ENCODE measurements at regions not wholly inside any gene's neighbourhood (a gene's known extent, or its start where the extent isn't known, plus 50 kb on each side); places are given as distances from the start of the nearest gene placed in this dataset.

DNA sequence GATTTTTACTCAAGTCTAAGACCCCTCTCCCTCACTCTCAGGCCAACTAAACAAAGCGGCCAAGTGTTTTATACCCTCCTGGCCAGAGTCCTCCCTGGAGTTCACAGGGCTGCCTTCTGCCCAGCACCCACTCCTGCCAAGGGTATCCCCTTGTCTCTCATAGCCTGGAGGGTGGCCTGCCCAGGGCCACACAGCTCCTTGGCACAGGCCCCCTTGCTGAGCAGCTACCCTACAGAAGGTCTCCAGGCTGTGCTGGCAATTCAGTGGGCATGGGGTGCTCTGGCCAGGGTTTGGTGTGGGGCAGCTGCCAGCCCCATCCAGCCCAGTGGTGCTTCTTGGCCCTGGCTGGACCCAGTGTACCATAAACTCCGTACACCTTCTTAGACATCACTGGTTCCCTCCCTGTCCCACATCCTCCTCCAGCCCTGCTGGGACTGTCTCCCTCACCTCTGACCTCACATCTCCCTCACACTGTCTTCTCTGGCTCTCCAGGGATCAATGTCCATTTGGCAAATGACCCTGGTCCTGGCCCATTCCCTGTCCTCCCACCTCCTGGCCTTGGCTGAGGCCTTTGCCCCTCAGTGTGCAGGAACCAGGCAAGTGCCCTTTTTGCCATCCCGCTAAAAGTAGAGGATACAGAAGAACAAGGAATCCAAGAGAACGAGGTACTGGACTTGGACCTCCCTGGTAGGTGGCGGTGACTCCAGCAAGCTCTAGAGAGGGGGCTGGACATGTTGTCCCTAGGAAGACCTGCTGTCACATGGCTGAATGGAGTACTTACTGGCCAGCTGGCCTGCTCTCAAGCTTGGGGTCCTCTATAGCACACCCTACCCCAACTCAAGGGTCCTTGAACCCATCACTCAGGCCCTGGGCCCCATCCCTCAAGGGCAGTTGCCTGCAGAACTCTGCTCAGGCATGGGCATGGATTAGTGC lies 50.0 kb upstream of the TRPM1 start:
- in situ Hi-C loops (cut with HindIII; ENCODE audit: low sequenced_read_pairs), result no loop called here

DNA sequence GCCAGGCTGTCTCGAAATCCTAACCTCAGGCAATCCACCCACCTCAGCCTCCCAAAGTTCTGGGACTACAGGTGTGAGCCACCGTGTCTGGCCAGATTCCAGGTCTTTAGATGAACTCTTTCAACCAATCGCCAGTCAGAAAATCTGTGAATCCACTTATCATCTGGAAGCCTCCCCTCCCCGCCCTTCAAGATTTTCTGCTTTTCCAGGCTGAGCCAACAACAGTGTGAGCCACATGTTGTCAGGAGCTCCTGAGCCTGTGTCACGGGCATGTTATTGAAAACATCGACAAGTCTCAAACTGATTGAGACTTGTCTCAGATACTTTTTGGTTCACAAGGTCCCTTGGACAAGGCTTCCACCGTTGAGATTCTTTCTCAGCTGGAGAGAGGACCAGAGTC lies 52.0 kb upstream of the TRPM1 start:
- in situ Hi-C loops (cut with HindIII; ENCODE audit: low sequenced_read_pairs), result no loop called here

DNA sequence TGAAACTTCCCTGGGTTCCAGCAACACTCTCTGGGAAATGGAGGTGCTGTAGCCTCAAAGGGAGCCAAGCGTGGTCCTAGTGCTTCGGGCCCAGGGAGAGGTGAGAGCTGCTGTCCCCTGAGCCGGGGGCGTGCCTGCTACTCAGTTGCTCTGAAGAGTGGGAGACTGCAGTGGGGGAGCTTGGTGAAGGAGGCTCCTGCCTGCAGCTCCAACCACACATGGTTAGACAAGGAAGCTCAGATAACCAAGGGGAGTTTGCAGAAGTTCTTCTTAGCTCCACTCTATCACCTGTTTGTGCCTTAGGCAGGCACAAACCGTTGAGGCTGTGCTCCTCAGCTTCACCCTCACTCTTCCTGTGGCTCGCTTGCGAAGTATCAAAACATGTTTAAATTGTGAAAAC lies 53.6 kb upstream of the TRPM1 start:
- in situ Hi-C loops (cut with HindIII; ENCODE audit: low sequenced_read_pairs), result no loop called here

DNA sequence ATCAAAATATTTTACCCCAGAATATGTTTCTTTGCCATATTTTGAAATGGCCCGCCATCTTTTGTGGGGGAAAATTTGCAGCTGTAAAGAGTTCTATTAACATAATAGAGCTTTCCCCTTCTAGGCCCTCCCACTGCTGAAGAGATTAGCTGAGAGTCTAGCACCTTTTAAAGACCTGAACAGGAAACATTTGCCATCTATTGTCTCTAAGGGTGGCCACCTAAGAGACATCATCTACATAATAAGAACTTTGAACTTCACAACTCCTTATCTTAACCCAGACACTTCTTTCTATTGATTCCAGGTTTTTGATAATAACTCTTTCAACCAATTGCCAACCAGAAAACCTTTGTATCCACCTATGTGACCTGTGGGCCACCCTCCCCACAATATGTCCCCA lies 54.7 kb upstream of the TRPM1 start:
- in situ Hi-C loops (cut with HindIII; ENCODE audit: low sequenced_read_pairs), result no loop called here

DNA sequence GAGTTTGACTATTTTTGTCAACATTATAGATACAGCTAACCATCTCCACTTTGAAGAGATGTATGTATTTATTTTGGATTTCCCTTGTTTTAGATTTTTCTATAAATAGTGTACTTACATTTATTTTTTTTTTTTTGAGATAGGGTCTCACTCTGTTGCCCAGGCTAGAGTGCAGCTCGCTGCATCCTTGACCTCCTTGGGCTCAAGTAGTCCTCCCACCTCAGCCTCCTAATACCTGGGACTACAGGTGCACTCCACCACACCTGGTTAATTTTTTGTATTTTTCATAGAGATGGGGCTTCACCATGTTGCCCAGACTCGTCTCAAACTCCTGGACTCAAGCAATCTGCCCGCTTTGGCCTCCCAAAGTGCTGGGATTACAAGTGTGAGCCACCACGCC lies 55.3 kb upstream of the TRPM1 start:
- in situ Hi-C loops (cut with HindIII; ENCODE audit: low sequenced_read_pairs), result no loop called here

DNA sequence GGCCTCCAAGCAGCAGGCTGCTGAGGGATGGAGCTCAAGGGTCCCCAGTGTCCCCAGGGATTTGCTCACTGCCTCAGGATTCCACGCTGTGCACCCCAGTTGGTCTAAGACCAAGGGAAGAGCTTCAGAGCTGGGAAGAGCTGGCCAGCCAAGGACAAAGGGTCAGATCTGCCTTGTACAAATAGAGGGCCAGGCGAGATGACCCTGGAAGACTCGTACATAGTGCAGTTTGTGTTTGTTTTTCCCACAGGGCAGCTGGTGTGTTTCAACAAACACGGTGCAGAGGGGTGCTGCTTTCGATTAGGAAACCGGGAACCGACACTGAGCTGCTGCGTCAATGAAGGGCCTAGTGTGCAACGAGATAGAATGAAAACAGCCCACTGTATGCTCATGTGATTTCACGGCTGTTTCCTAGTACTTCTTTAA lies 56.1 kb upstream of the TRPM1 start:
- in situ Hi-C loops (cut with HindIII; ENCODE audit: low sequenced_read_pairs), result no loop called here

DNA sequence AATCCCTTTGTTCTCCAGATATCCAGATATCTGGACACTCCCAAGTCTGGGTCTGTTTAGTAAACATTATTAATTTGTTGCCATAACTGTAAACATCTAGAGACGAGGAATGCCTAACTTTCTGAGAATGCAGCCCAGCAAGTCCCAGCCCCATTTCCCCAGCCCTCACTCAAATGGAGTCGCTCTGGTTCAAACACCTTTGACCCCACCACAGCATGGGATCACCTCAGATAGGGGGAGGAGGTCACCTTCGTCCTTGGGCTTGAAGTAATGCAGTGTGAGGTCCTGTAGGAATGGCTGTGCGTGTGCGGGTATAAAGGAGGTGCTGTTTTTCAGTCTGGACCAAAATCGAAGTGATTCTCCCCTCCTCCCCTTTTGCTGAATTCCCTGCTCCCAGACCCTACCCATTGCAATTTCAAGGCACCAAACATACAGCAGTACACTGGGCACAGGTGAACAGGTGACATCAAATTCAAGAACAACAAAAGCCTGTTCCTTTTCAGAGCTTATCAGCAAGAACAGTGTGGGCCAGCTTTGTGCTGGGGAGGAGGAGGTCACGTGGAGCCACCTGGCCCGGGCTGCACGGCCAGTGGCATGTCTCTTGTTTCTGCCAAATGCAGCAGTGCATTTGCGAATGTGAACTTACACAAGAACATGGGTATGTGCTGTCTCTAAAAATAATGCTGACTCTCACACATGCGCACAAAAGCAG lies 57.5 kb upstream of the TRPM1 start:
- in situ Hi-C loops (cut with HindIII; ENCODE audit: low sequenced_read_pairs), result no loop called here

DNA sequence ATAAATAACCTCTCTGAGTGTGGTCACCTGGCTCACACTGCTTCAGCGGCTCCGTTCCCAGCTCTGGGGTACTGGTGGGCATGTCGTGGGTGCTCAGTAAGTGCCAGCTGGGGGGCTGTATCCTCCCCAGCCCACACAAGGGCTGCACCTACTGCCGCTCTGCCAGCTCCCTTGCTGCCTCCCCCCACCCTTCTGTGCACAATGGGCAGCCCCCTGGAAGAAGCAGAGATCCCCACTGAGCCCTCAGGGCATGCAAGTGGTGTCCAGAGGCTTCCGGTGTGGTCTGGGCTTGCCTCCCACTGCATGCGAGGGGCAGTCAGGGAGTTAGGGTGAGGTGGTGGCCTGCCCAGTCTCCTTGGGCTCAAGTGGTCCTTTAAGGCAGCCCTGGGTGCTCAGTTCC lies 58.3 kb upstream of the TRPM1 start:
- in situ Hi-C loops (cut with HindIII; ENCODE audit: low sequenced_read_pairs), result no loop called here

DNA sequence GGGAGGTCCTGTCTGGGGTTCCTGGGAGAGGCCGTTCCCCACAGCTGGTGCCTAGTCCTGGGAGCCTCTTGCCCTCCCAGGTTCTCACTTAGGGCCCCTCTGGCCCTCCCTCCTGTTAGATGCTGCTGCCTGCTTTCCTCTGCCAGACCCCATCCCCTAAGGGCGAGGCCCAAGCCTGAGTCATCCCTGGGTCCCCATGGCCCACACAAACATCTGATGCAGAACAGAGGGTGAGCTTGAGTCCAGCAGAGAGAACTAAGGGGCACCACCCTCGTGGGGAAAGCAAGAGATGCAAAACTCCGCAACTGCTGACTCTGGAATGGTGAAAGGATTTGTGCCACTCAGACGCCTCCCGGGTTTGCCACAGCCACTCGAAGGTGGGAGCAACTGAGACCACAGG lies 58.8 kb upstream of the TRPM1 start:
- in situ Hi-C loops (cut with HindIII; ENCODE audit: low sequenced_read_pairs), result no loop called here

DNA sequence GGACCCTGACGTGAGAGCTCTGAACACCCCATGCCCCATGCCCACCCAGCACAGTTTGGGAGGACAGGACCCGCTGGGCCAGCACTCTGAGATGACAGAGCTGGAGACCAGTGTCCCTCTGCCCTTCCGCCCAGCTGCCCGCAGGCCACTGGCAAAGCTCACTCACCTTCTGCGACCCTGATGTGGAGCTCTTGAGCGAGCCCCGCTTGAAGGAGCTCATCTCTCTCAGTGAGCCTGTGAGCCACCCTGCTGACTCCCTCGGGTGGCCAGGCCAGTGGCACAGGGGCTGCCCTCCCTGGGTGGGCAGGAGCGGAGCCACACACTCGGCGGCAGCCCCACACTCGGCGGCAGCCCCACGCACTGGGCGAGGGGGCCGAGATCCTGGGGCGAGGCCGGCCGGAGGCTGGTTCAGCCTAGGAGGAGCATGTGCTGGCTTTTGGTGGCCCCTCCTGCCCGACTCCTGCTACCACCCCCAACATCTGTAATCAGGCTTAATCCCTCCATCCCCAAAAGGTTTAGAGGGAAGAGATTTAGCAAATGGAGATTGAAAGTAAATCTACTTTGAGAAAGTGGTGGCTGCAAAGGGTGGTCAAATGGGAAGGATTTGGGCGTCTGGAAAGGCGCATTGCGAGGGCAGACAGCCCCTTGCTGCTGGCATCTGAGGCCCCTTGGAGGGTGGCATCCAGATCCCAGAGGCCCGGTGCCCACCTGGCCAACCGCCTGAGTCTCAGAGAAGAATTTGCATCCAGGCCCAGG lies 59.4 kb upstream of the TRPM1 start:
- in situ Hi-C loops (cut with HindIII; ENCODE audit: low sequenced_read_pairs), result no loop called here

DNA sequence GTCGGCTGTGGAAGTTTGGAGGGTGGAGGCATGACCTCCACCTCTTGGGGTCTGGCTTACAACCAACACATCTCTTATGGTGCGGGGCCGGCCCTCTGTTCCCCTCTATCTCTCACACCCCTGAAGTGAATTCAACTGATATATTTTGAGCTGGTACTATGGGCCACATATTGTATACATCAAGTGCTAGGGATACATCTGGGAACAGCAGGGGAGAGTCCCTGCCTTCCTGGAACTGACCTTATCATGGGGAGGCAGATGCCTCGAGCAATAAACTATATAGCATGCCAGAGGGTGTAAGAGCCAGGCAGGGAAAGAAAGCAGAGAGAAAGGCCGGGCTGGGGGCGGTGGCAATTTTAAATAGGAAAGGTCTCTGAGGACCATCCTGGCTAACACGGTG lies 60.4 kb upstream of the TRPM1 start:
- in situ Hi-C loops (cut with HindIII; ENCODE audit: low sequenced_read_pairs), result no loop called here

DNA sequence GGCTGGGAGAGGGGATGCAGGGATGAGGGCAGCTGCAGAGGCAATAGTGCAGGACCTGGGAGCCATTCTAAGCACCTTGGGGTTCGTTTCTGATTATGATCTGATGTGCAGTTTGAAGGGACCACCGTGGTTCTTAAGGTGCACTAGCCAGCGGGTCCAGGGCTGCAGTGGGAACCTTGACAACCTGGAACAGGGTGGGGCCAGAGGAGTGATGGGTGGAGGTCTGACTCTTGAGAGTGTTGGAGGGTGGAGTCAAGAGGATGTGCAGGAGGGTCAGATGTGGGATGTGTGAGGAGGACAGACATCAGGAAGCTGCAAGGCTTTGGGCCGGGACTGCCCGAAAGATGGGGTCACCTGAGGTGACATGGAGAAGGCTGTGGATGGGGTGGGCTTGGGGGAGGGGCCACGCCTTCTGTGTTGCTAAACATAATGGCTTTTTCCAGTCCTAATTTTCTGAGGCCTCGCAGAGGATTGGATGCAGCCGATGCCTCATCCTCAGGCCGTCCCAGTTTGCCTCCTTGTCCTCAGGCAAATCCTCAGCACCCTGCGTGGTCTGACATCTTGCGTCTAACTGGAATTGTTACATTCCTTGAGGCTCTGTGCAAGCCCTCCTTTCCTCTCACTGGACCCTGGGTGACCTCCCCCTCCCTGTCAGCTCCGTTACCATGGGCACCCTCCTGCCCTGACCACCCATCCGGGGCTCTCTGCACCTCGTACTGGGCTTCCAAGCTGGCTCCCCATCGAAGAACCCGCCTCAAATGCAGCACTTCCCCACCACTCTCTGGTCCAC lies 61.4 kb upstream of the TRPM1 start:
- in situ Hi-C loops (cut with HindIII; ENCODE audit: low sequenced_read_pairs), result no loop called here

DNA sequence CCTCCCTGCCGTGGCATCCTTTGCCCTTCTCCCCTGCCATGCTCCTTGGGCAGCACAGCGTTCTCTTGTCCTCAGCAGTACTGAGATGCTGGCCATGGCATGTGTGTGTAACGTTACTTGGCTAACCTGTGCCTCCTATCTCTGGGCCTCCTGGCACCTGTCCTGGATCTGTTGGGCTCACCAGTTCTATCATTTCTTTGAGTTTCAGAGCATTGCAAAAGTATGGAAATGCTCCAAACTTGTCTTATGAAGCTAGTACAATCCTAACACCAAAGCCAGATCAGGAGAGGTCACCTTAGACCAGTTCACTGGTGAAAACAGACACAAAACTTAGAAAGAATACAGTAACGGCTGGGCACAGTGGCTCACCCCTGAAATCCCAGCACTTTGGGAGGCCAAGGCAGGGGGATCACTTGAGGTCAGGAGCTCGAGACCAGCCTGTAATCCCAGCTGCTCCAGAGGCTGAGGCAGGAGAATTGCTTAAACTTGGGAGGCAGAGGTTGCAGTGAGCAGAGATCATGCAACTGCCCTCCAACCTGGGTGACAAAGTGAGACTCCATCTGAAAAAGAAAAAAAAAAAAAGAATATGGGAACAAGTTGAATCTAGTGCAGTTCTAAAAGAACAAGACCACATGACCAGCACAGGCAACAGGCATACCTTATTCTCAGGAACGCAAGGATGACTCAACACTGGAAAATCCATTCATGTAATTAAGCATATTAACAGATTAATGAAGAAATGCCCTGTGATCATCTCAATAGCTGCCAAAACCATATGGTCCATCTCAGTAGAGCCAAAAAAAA lies 62.4 kb upstream of the TRPM1 start:
- in situ Hi-C loops (cut with HindIII; ENCODE audit: low sequenced_read_pairs), result no loop called here

DNA sequence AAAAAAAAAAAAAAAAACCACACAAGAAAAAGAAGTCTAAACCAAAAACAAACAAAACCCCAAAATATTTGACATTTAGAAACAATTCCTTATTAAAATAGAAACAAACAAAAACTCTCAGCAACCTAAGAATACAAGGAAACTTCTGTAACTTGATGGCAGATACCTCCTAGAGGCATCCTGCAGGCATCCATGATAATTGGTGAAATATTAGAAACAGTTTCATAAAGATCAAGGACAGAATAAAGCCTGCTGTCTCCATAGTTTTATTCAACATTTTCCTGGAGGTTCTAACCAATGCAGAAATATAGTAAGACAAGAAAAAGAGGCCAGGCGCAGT lies 63.0 kb upstream of the TRPM1 start:
- in situ Hi-C loops (cut with HindIII; ENCODE audit: low sequenced_read_pairs), result no loop called here

DNA sequence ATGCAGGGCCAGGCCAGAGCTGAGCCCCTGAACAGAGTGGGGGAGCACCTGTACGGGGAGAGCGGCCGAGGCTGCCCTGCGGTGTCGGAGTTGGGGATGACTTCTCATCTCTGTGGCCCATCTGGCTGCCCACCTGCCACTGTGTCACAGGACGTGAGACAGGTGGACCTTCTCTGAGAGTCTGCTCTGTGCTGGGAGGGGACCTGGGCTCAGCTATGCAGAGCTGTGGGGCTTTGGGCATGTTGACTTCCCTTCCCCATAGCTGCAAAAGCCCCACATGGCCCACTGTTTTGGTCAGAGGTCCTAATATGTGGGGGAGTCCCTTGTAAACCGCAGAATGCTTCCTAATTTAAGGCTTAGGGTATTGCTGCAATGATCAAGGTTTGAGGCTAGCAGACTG lies 68.0 kb upstream of the TRPM1 start:
- in situ Hi-C loops (cut with HindIII; ENCODE audit: low sequenced_read_pairs), result no loop called here

DNA sequence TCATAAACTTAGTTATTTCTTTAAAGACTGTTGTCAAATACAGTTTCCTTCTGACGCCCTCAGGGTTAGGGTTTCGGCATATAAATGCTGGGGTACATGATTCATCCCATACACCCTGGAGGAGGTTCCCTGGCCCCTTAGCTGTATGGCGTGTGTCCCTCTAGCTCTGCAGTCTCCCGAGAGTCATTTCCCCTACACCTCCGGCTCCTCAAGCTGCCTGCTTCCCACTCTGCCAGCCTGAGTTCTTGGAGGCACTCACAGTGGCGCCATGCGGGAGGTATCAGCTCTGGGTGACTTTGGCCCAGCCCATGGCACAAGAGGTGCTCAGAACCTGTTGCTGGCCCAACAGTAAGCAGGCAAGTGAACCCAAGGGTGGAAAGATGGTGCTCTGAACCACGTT lies 70.2 kb upstream of the TRPM1 start:
- in situ Hi-C loops (cut with HindIII; ENCODE audit: low sequenced_read_pairs), result no loop called here

DNA sequence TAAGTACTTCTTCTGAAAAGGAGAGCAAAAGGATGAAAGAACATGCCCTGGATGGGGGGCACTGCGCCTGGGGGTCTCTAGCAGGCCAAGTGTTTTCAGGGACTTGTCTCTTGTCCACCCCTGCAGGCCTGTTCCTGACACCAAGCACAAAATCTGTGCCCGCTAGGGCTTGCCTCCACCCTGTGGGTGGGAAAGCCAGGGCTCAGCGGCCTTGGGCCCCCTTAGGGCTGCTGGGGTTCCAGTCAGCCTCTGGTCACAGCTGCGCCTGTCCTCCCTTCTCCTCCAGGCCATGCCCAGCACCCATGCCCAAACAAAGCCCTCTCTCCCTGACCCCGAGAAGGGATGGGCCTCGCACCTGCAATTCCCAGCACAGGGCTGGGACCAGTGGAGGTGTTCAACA lies 71.1 kb upstream of the TRPM1 start:
- in situ Hi-C loops (cut with HindIII; ENCODE audit: low sequenced_read_pairs), result no loop called here

DNA sequence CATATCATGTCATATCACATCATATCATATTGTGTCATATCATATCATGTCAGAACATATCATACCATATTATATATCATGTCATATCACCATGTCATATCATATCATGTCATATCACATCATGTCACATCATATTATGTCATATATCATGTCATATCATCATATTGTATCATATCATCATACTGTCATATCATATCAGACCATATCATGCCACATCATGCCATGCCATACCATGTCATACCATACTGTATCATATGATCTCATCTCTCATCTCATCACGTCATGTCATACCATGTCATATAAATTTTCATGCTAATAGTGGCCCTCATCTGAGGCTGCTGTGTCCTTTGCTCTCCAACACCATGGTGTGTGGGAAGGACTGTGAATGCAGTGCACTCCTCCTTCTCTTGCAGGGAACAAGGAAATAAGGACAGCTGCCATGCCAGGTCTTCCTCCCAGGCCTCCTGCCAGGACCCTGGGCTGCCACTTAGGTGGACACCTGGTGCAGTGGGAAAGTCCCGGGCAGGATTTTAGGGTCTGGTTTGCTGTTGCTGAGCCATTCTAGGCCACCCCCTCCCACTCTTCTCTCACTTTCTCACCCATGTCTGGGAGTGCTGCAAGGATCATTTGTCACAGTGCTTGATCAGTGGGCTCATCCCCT lies 72.4 kb upstream of the TRPM1 start:
- in situ Hi-C loops (cut with HindIII; ENCODE audit: low sequenced_read_pairs), result no loop called here

DNA sequence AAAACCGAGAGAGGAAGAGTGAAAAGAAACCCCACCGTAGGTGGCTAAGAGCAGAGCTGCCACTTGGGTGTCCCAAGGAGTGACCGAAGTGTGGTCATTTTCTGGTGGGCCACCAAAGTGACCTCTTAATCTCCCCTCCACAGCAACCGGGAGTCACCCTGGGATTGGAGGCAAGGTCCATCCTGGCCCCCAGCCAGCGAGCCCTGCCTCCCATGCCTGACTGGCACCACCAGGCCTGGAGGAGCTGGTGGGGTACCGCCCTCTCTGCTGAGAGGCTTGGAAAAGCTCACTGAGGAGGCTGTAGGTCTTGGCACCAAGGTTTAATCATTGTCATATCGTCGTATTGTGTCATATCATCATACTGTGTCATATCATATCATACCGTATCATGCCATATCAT lies 74.0 kb upstream of the TRPM1 start:
- in situ Hi-C loops (cut with HindIII; ENCODE audit: low sequenced_read_pairs), result no loop called here

DNA sequence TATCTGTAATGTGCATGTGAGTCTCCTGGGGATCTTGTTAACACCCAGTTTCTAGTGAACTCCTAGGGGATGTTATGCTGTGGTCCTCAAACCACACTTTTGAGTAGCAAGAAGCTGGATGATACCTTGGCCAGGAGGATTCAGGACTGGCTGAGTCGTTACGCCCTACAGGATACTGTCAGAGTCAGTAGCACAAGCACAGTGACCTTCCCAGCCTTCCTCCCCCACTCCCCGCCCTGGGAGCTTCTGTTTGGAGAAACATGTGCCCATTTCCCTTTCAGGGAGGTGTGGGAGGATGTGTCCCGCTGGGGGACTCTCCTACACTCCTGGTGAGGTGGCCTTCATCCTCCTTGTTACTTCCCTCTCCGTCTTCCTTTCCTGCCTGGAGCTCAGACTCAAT lies 76.4 kb upstream of the TRPM1 start:
- in situ Hi-C loops (cut with HindIII; ENCODE audit: low sequenced_read_pairs), result no loop called here
